HG02884 (cell line): ENCODE measurements at regions not wholly inside any gene's neighbourhood (a gene's known extent, or its start where the extent isn't known, plus 50 kb on each side); places are given as distances from the start of the nearest gene placed in this dataset.
"Not testable (repeated sequence)": the region's sequence is repeated elsewhere in the genome, so short reads cannot be mapped to it uniquely, and the experiment has no call there.

Experiments used
- ATAC-seq: cut with Tn5 transposase; IDR thresholded peaks from one replicate; pipeline ENCODE4 v1.9.1; 2021; ENCODE audit warnings: mild to moderate bottlenecking, moderate library complexity; ENCODE audit not compliant: unreplicated experiment

GRCh38 chr5:39933061-39933460 is 508.3 kb upstream of the DAB2 start:
- ATAC-seq: no peak

GRCh38 chr5:39928709-39929108 is 503.9 kb upstream of the DAB2 start:
- ATAC-seq: no peak

DNA sequence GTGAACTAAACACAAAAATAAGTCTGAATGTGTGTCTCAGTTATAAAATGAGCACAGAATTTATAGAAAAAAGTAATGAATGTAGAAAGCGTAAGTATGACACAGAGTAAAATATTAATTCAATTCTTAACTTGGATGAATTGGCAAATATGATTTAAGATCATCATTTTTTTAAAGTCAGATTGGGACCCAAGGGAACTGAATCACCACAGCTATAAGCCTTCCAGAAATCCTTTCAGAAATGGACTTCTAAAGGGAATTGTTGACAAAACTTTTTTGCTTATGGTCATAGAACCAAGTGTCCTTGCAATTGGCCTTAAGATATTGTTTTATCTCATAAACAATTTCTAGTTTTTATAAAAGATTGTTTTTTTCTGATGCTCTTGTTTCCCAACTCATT is 495.1 kb upstream of the DAB2 start:
- no peak for ATAC-seq

DNA sequence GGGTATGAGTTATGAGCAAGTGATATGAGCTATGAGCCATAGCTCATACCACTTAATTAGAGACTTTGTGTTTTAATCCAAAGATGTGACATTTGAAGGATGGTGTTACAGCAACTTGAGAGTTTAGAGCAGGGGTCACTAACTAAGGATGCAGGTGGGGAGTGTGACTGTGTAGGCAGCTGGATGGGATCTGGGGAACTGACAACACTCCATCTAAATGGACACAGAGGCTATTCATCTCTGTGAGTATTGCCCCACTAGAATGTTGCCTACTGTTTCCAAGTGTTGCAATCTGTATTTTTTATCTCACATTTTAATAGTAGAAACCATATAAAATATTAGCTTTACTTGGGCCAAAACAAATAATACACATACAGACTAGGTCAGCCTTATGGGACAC is 488.1 kb upstream of the DAB2 start:
- no peak for ATAC-seq

- ATAC-seq: not testable (repeated sequence)
Observed at GRCh38 chr5:39907267-39907951, 482.6 kb upstream of the DAB2 start.

DNA sequence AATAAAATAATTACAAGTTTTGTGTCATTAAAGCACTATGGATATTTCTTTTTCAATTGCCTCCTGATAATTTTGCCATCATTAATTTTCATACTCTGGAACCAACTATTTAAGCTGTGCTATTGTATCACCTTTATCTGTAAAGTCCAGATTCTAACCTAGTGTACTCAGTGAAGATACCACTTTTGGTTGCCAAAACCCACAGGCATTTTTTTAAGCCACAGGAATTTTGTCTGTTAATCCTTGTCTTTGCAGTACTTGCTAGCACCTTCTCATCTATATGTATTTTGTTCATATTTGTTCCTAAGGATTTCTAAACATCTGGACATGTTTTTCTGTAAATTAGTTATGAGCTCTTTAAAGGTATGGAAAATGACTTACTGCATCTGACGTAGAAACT is 481.4 kb upstream of the DAB2 start:
- no peak for ATAC-seq

DNA sequence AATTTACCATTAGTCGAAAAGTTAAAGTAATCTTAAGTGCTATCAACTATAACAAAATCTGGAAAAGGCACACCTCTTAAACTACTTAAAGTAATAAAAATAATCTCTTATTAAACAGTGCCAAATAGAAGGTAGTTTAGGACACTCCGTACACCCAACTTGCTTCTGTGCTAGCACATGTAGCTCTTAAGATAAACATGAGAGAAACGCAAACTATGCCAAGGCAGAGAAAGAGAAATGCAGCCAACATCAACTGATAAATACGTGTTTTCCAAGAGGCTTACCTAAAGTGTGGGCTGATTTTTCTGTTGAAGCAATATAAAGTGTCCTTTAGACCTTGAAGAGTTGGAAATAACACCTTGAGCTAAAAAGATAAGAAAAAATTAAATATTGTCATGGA is 480.6 kb upstream of the DAB2 start:
- ATAC-seq: no peak

DNA sequence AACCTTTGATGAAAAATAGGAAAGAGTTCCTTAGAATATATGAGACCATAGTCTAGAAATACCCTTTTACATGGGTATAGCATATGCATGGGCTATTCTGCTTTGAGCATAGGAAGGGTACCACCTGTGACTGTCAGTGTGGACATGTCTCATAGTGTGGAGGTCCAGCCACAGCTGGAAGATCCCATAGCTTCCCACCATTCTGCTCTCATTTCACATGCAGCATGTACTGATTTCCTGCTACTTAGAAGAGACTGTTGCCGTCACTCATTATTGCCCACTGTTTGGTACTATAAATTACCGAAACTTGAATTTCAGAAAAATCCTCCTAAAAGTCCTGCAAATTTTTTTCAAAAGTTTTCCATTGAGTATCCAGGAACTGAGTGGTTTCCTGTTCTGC is 477.8 kb upstream of the DAB2 start:
- no peak for ATAC-seq

DNA sequence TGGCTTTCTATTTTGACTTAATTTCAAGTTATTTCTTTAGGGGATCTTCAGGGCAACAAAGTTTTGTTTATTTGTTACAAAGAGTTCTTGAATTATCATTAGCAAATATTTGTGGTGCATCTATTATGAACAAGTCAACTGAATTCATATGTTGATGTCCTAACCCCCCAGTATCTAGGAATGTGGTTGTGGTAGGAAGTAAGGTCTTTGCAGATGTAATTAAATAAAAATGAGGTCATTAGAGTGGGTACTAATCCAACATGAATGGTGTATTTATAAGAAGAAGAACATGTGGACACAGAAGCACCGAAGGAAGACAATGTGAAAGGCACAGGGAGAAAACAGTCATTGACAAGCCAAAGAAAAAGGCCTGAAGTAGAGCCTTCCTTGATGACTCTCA is 474.0 kb upstream of the DAB2 start:
- ATAC-seq: no peak

- no peak for ATAC-seq
Observed at GRCh38 chr5:39896706-39897105, 471.9 kb upstream of the DAB2 start.

- ATAC-seq: no peak
Observed at GRCh38 chr5:39896104-39896503, 471.3 kb upstream of the DAB2 start.

- ATAC-seq: no peak
Observed at GRCh38 chr5:39892708-39893107, 467.9 kb upstream of the DAB2 start.

- ATAC-seq: no peak
Observed at GRCh38 chr5:39891376-39891775, 466.6 kb upstream of the DAB2 start.

DNA sequence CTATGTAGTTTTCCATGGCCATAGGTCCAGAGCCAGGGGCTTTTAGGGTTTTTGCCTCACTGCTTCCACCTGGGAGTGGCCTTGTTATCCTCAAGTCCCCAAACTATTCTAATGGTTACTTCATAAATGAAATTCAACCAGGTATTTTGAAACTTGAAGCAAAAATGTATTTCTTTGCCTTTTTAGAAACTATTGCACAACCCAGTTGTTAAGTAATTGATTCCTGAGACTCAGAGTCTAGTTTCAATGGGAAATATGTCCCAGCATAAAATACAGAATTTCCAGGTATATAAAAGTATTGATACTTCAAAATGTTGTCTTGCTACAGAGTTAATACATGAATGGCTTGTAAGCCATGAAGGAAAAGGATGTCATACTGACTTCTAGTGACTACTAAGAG is 456.2 kb upstream of the DAB2 start:
- no peak for ATAC-seq

- ATAC-seq: no peak
Observed at GRCh38 chr5:39877479-39877878, 452.7 kb upstream of the DAB2 start.

GRCh38 chr5:39876146-39876545 is 451.4 kb upstream of the DAB2 start:
- no peak for ATAC-seq

DNA sequence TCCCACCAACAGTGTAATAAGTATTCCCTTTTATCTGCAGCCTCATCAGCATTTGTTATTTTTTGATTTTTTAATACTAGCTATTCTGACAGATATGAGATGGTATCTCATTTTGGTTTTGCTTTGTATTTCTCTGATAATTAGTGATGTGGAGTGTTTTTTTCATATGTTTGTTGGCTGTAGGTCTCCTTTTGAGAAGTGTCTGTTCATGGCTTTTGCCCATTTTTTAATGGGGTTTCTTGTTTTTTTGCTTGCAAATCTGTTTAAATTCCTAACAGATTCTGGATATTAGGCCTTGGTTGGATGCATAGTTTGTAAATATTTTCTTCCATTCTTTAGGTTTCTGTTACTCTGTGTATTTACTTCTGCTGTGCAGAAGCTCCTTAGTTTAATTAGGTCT is 445.4 kb upstream of the DAB2 start:
- no peak for ATAC-seq

DNA sequence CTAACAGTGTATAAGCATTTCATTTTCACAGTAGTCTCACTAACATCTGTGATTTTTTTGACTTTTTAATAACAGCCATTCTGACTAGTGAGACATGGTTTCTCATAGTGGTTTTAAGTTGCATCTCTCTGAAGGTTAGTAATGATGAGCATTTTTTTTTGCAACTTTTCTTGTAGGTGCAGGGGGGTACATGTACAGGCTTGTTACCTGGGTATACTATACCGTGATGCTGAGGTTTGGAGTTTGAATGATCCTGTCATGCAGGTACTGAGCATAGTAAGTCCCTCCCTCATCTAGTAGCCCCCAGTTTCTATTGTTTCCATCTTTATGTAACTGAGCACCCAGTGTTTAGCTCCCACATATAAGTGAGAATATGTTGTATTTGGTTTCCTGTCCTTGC is 444.6 kb upstream of the DAB2 start:
- ATAC-seq: no peak

DNA sequence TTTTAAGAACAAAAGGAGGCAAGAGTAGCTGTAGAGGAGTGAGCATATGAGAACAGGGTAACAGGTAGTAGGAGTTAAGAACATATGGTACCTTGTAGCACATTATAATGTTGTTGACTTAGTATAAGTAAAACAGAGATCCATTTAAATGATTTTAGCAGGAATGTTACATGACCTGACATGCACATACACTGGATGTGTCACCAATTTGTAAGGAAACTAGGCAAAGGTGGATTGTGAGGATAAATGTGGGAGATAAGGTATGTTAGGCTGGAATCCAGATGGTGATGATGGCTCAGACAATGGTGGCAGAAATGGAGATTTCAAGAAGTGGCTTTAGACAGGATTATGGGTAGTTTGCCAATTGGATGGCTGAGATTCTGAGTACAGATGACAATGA is 443.1 kb upstream of the DAB2 start:
- no peak for ATAC-seq

GRCh38 chr5:39863926-39864552 is 439.3 kb upstream of the DAB2 start:
- ATAC-seq: no peak

DNA sequence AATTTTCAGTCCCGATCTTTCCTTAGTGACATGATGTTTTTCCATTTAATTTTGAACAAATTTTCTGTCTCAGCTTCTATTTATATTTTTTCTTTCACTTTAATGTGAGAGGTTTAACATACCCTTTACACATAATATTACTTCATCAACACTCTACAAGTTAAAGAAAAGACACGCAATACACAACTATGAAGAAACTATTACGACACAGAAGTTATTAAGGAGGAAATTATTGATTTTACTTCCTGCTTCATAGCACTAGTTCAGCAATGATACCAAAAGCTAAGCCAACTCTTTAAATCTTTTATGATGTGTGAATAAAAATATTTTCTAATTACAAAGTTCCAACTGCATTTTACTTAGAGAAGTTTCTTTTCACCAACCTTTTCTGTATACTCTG is 432.3 kb upstream of the DAB2 start:
- ATAC-seq: no peak

GRCh38 chr5:39854771-39855410 is 430.1 kb upstream of the DAB2 start:
- no peak for ATAC-seq

- ATAC-seq: no peak
Observed at GRCh38 chr5:39850291-39850690, 425.5 kb upstream of the DAB2 start.
